Left lung (tissue), 4 donors: ENCODE measurements at regions not wholly inside any gene's neighbourhood (a gene's known extent, or its start where the extent isn't known, plus 50 kb on each side); places are given as distances from the start of the nearest gene placed in this dataset.

Source experiments
- ATAC-seq: fragments of 200-7000 bp; cut with Tn5 transposase; one replicate; pipeline ENCODE4 v1.9.1; 2020; ENCODE audit warnings: moderate library complexity
- DNase-seq, 4 donors: peaks; one replicate each; pipeline ENCODE4 v3.0.0-alpha.2; 2013 to 2020
- H3K27ac ChIP-seq, 2 donors: fragments of 200-600 bp; sonication (generic) in 1 of 2; one replicate each; pipeline versions ENCODE4 v1.5.0 to v1.8.0; 2020 to 2021
- H3K27me3 ChIP-seq, 2 donors: fragments of 200-600 bp; sonication (generic) in 1 of 2; one replicate each; pipeline versions ENCODE4 v1.5.0 to v1.8.0; 2020 to 2021
- H3K36me3 ChIP-seq, 2 donors: fragments of 200-600 bp; sonication (generic) in 1 of 2; one replicate each; pipeline versions ENCODE4 v1.5.0 to v1.8.0; 2020 to 2021
- H3K4me1 ChIP-seq, 2 donors: fragments of 200-600 bp; one replicate each; pipeline ENCODE4 v1.8.0; 2021
- H3K4me3 ChIP-seq, 2 donors: fragments of 200-600 bp; sonication (generic) in 1 of 2; one replicate each; pipeline versions ENCODE4 v1.5.0 to v1.8.0; 2020 to 2021; ENCODE audit warnings: mild to moderate bottlenecking in 1 of 2
- H3K9me3 ChIP-seq, 2 donors: fragments of 200-600 bp; sonication (generic) in 1 of 2; one replicate each; pipeline versions ENCODE4 v1.5.0 to v1.8.0; 2020 to 2021
- intact Hi-C, 2 donors: fragments of 100-400 bp; cut with DNase I; formaldehyde crosslinking; loops; one replicate each; pipeline versions ENCODE4 v1.11.2 to v1.14.2; 2022
- TF ChIP-seq, protein P1 (sequence below), 2 donors: fragments of 200-600 bp; sonication (generic) in 1 of 2; IDR thresholded peaks; one replicate each; pipeline versions ENCODE4 v1.5.0 to v1.8.0; 2021; ENCODE audit warnings: antibody characterized with exemption in 2 of 2
- donor health status: DM: no; HTN: yes; CAD: no.
- donor health status: DM: no; HTN: no; CAD: no.

DNA sequence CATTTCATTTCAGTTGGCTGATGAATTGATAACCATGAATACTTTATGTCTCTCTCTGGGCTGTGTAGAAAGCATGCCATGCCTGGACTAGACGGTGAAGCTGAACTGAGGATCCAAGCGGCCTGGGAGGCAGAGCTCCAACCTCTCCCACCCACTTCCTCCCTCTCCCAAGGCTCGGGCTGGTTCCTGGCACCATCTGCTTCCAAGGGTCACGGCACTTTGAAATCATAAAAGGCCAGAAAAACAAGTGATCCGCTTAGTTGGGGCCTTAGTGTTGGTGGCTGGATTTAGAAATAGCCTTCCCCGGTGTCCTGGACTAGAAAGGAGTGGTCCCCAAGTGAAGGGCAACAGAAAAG, 202.4 kb upstream of the PMEPA1 start:
- no peak for DNase-seq
- TF ChIP-seq, protein P1, sequence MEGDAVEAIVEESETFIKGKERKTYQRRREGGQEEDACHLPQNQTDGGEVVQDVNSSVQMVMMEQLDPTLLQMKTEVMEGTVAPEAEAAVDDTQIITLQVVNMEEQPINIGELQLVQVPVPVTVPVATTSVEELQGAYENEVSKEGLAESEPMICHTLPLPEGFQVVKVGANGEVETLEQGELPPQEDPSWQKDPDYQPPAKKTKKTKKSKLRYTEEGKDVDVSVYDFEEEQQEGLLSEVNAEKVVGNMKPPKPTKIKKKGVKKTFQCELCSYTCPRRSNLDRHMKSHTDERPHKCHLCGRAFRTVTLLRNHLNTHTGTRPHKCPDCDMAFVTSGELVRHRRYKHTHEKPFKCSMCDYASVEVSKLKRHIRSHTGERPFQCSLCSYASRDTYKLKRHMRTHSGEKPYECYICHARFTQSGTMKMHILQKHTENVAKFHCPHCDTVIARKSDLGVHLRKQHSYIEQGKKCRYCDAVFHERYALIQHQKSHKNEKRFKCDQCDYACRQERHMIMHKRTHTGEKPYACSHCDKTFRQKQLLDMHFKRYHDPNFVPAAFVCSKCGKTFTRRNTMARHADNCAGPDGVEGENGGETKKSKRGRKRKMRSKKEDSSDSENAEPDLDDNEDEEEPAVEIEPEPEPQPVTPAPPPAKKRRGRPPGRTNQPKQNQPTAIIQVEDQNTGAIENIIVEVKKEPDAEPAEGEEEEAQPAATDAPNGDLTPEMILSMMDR (IDR thresholded peaks at IDR 0.05) = no peak
- H3K27ac ChIP-seq = no peak overlapping the region
- no peaks in the 10 kb centered on the region for H3K9me3 ChIP-seq
- peaks cover 0 to 6% of the 10 kb centered on the region in 2 donors for H3K27me3 ChIP-seq
- ATAC-seq = no peak
- intact Hi-C loops = no loop called here
- H3K4me3 ChIP-seq = no peak overlapping the region
- H3K4me1 ChIP-seq = no peaks in the 10 kb centered on the region
- no peaks in the 10 kb centered on the region for H3K36me3 ChIP-seq

DNA sequence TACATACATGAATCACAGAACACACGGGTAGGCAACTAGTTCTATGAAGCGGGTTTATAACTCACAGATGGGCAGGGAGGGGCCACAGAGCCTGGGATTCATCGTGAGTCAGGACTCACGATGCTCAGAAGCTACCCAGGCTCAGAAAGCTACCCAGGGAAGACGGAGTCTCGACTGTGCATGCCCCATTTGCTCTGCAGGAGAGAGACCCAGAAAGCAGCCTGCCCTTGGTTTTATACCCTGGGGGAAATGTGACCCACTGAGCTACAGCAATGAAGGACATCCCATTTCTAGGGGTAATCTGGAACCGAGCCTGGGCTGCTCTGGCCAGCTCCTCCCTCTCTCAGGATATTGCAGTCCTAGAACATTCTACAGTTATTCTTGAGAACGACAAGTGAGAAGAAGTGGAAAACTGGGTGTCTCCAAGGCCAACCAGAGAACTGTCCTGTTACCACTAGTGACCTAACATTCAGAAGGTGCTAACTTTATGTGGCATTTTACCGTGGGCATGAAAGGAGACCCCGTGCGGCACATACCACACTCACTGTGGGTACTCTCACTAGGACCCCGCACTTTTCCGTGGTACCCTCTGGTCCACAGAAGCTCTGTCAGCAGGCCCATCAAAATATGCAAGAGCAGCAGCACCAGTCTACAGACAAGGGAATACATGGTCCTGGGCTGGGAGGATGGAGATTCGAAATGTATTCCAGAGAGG, 201.9 kb upstream of the PMEPA1 start:
- ATAC-seq = no peak
- Histone ChIP-seq H3K4me3 (no peak overlapping the region), H3K27me3 (peaks cover 0 to 11% of the 10 kb centered on the region in 2 donors), H3K9me3 (no peaks in the 10 kb centered on the region), H3K36me3 (no peaks in the 10 kb centered on the region), H3K4me1 (no peaks in the 10 kb centered on the region), H3K27ac (no peak overlapping the region)
- TF ChIP-seq, protein P1 (IDR thresholded peaks at IDR 0.05) = no peak
- intact Hi-C loops = no loop called here
- no peak for DNase-seq

- H3K27me3 ChIP-seq = peaks cover 0 to 16% of the 10 kb centered on the region in 2 donors
- no peaks in the 10 kb centered on the region for H3K4me1 ChIP-seq
- DNase-seq = no peak
- intact Hi-C loops = no loop called here
- no peaks in the 10 kb centered on the region for H3K36me3 ChIP-seq
- no peaks in the 10 kb centered on the region for H3K9me3 ChIP-seq
- no peak overlapping the region for H3K27ac ChIP-seq
- H3K4me3 ChIP-seq = no peak overlapping the region
- TF ChIP-seq, protein P1 (IDR thresholded peaks at IDR 0.05) = no peak
- ATAC-seq = no peak
Observed at GRCh38 chr20:57910716-57911115, 200.9 kb upstream of the PMEPA1 start.

- Histone ChIP-seq H3K27me3 (peaks cover 0 to 16% of the 10 kb centered on the region in 2 donors), H3K4me1 (no peaks in the 10 kb centered on the region), H3K4me3 (no peak overlapping the region), H3K9me3 (no peaks in the 10 kb centered on the region), H3K36me3 (no peaks in the 10 kb centered on the region), H3K27ac (no peak overlapping the region)
- TF ChIP-seq, protein P1 (IDR thresholded peaks at IDR 0.05) = no peak
- DNase-seq (no peak), ATAC-seq (no peak)
- intact Hi-C loops = no loop called here
Observed at GRCh38 chr20:57909763-57910331, 200.0 kb upstream of the PMEPA1 start.

- Histone ChIP-seq H3K9me3 (no peaks in the 10 kb centered on the region), H3K4me1 (no peaks in the 10 kb centered on the region), H3K36me3 (no peaks in the 10 kb centered on the region), H3K27me3 (peaks cover 0 to 16% of the 10 kb centered on the region in 2 donors), H3K4me3 (no peak overlapping the region), H3K27ac (no peak overlapping the region)
- intact Hi-C loops = no loop called here
- no peak for ATAC-seq
- TF ChIP-seq, protein P1 (IDR thresholded peaks at IDR 0.05) = no peak
- no peak for DNase-seq
Observed at GRCh38 chr20:57908704-57909630, 199.2 kb upstream of the PMEPA1 start.
